ENCODE measurements at regions not wholly inside any gene's neighbourhood (a gene's known extent, or its start where the extent isn't known, plus 50 kb on each side); places are given as distances from the start of the nearest gene placed in this dataset.

GRCh38 chrX:121851033-121851432, 803.6 kb downstream of the GLUD2 start:
- FAIRE-seq (no peak), ATAC-seq (no peak), DNase-seq (ENCODE audit: low read depth, low spot score) (no peak)
- no peak overlapping the region for H2AFZ ChIP-seq (ENCODE audit: control insufficient read depth, low read depth, low read length)
- H3K27ac ChIP-seq (ENCODE audit: control insufficient read depth, insufficient read depth), result no peak overlapping the region
- WGBS (ENCODE audit: insufficient coverage, insufficient replicate concordance, low lambda C conversion rate, missing lambda C conversion rate), result 18% methylated on average over 2 of the region's 2 CpGs
- no peak overlapping the region for H3K9ac ChIP-seq (ENCODE audit: control insufficient read depth, insufficient read depth, low read length)
- intact Hi-C loops (cut with micrococcal nuclease; ENCODE audit: unreplicated experiment), result no loop called here
- BruUV-seq (replicated peaks), result no TSS peak
- POLR2A ChIA-PET, result no interaction called here
- no peaks in the 10 kb centered on the region for H3K9me3 ChIP-seq (replicated peaks; ENCODE audit: control insufficient read depth, insufficient read depth, low read length)
- SMC1A ChIA-PET (ENCODE audit: uncharacterized antibody, unreplicated experiment), result interaction anchor here (1.5 kb wide), 1 partner anchor 28 kb away, joined by 3 read pairs; no protein-coding TSS in a partner anchor
- TF ChIP-seq ZBTB4 (CRISPR knock-in tag; IDR thresholded peaks at IDR 0.05) (no peak), BACH1 (IDR thresholded peaks at IDR 0.05; ENCODE audit: borderline replicate concordance) (no peak), SP1 (IDR thresholded peaks at IDR 0.05; ENCODE audit: low read depth, low read length) (no peak), SUPT20H (IDR thresholded peaks at IDR 0.05; ENCODE audit: borderline replicate concordance, control insufficient read depth, low read depth, low read length) (no peak), ZNF207 (IDR thresholded peaks at IDR 0.05; ENCODE audit: borderline replicate concordance) (no peak), MYC (IDR thresholded peaks at IDR 0.05; ENCODE audit: insufficient read depth, insufficient read length, insufficient replicate concordance, low read length, severe bottlenecking) (no peak), MTA3 (IDR thresholded peaks at IDR 0.05; ENCODE audit: borderline replicate concordance, low read length) (no peak), EED (IDR thresholded peaks at IDR 0.05; ENCODE audit: low read depth) (no peak)
- TF ChIP-seq, protein P1, sequence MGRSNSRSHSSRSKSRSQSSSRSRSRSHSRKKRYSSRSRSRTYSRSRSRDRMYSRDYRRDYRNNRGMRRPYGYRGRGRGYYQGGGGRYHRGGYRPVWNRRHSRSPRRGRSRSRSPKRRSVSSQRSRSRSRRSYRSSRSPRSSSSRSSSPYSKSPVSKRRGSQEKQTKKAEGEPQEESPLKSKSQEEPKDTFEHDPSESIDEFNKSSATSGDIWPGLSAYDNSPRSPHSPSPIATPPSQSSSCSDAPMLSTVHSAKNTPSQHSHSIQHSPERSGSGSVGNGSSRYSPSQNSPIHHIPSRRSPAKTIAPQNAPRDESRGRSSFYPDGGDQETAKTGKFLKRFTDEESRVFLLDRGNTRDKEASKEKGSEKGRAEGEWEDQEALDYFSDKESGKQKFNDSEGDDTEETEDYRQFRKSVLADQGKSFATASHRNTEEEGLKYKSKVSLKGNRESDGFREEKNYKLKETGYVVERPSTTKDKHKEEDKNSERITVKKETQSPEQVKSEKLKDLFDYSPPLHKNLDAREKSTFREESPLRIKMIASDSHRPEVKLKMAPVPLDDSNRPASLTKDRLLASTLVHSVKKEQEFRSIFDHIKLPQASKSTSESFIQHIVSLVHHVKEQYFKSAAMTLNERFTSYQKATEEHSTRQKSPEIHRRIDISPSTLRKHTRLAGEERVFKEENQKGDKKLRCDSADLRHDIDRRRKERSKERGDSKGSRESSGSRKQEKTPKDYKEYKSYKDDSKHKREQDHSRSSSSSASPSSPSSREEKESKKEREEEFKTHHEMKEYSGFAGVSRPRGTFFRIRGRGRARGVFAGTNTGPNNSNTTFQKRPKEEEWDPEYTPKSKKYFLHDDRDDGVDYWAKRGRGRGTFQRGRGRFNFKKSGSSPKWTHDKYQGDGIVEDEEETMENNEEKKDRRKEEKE (IDR thresholded peaks at IDR 0.05), result no peak
- H3K4me1 ChIP-seq (ENCODE audit: control insufficient read depth, insufficient read depth, low read length), result no peaks in the 10 kb centered on the region
- in situ Hi-C loops (cut with MboI), result no loop called here
- RAD21 ChIA-PET (ENCODE audit: unreplicated experiment), result no interaction called here
- H3K4me3 ChIP-seq, result no peak overlapping the region
- H3K4me2 ChIP-seq (ENCODE audit: control insufficient read depth, insufficient read depth), result no peak overlapping the region
- CTCF ChIA-PET, result no interaction called here
- no peaks in the 10 kb centered on the region for H3K27me3 ChIP-seq (replicated peaks in 1 of 2; ENCODE audit: control insufficient read depth in 2 of 2, insufficient read depth in 2 of 2, low read length in 1 of 2)
- H3K79me2 ChIP-seq (ENCODE audit: control insufficient read depth, insufficient read depth, low read length), result no peaks in the 10 kb centered on the region
- no peaks in the 10 kb centered on the region for H4K20me1 ChIP-seq (ENCODE audit: control insufficient read depth, insufficient read depth)
- no peaks in the 10 kb centered on the region for H3K36me3 ChIP-seq (ENCODE audit: control insufficient read depth in 2 of 2, insufficient read depth in 2 of 2, low read length in 1 of 2)

All from GM12878 (cell line).